HCT116 (cell line): ENCODE measurements at regions not wholly inside any gene's neighbourhood (a gene's known extent, or its start where the extent isn't known, plus 50 kb on each side); places are given as distances from the start of the nearest gene placed in this dataset.

Experiments
- ATAC-seq: fragments of 200-7000 bp; cut with Tn5 transposase; 2 replicates; pipeline ENCODE4 v1.9.1; 2020; ENCODE audit warnings: mild to moderate bottlenecking, moderate library complexity
- BruUV-seq: library from RNA; stranded (reverse); fragments of 400-500 nt; replicated peaks from 2 replicates; lab custom pipeline; 2021; lab: Mats Ljungman, UMichigan
- CTCF ChIA-PET: fragments of 300-600 bp; sonication (Branson Sonifier 250); formaldehyde crosslinking; loops from one replicate; lab custom pipeline; 2021; ENCODE audit warnings: antibody characterized with exemption; lab: Charles Lee
- POLR2A ChIA-PET: fragments of 300-600, 350-600 bp; sonication (Branson Sonifier 250); formaldehyde crosslinking; loops from one replicate; lab custom pipeline; 2021; ENCODE audit warnings: antibody characterized with exemption; lab: Charles Lee
- RAD21 ChIA-PET, 2 experiments: fragments of 300-600 bp; sonication (Branson Sonifier 250); formaldehyde crosslinking; loops; one replicate each; lab custom pipeline; 2023; ENCODE audit warnings: low total read pairs in 2 of 2; ENCODE audit not compliant: uncharacterized antibody in 2 of 2, unreplicated experiment in 2 of 2, low non-redundant PET in 1 of 2; lab: Charles Lee
- DNase-seq: peaks from one replicate; pipeline ENCODE4 v3.0.0-alpha.2; 2010; ENCODE audit warnings: low read depth, low spot score
- H2AFZ ChIP-seq: fragments of 200-600 bp; shearing (Covaris generic), sonication (generic); 2 replicates; pipeline ENCODE4 v1.6.1; 2017; ENCODE audit warnings: low read depth, mixed run types, mixed read lengths, antibody characterized with exemption, low read length; ENCODE audit not compliant: poor library complexity, severe bottlenecking
- H3K27ac ChIP-seq: 2 replicates; pipeline ENCODE4 v1.5.1; 2012; ENCODE audit warnings: low read depth, low read length
- H3K27me3 ChIP-seq: fragments of 200-600 bp; sonication (generic); 2 replicates; pipeline ENCODE4 v1.6.1; 2016; ENCODE audit warnings: mixed run types, low read length, mixed read lengths; ENCODE audit not compliant: insufficient read depth
- H3K36me3 ChIP-seq, 2 experiments: fragments of 200-500 bp in 1 of 2; fragments of 200-600 bp in 1 of 2; sonication (Bioruptor generic) in 1 of 2; sonication (generic) in 1 of 2; 2 replicates each; pipeline versions ENCODE4 v1.5.1 to v1.6.1; 2014 to 2016; ENCODE audit warnings: low read length in 2 of 2, inconsistent platforms in 1 of 2, mixed read lengths in 1 of 2, mixed run types in 1 of 2; ENCODE audit not compliant: insufficient read depth in 2 of 2, control insufficient read depth in 1 of 2
- H3K4me1 ChIP-seq, 2 experiments: fragments of 200-600 bp in 1 of 2; sonication (generic) in 1 of 2; 2 replicates each; pipeline versions ENCODE4 v1.5.1 to v1.6.1; 2012 to 2017; ENCODE audit warnings: low read length in 2 of 2, inconsistent platforms in 1 of 2, mild to moderate bottlenecking in 1 of 2, mixed read lengths in 1 of 2, mixed run types in 1 of 2, moderate library complexity in 1 of 2; ENCODE audit not compliant: insufficient read depth in 2 of 2, control insufficient read depth in 1 of 2
- H3K4me2 ChIP-seq: fragments of 200-600 bp; sonication (generic); 2 replicates; pipeline ENCODE4 v1.6.1; 2017; ENCODE audit warnings: mixed run types, low read length, mixed read lengths
- H3K4me3 ChIP-seq, 2 experiments: fragments of 200-600 bp in 1 of 2; sonication (generic) in 1 of 2; replicated peaks in 1 of 2; 2 replicates each; pipeline ENCODE4 v1.5.1; 2011 to 2016; ENCODE audit warnings: low read length in 2 of 2, control low read depth in 1 of 2, low read depth in 1 of 2, mild to moderate bottlenecking in 1 of 2, mixed read lengths in 1 of 2, mixed run types in 1 of 2
- H3K79me2 ChIP-seq: fragments of 200-600 bp; sonication (generic); 2 replicates; pipeline ENCODE4 v1.6.1; 2017; ENCODE audit warnings: mild to moderate bottlenecking, mixed run types, low read length, moderate library complexity, mixed read lengths; ENCODE audit not compliant: insufficient read depth
- H3K9ac ChIP-seq: fragments of 200-600 bp; sonication (generic); 2 replicates; pipeline ENCODE4 v1.6.1; 2016; ENCODE audit warnings: low read length, mixed read lengths
- H3K9me2 ChIP-seq: fragments of 200-600 bp; sonication (generic), shearing (Covaris generic); 2 replicates; pipeline ENCODE4 v1.6.1; 2017; ENCODE audit warnings: mixed run types, mild to moderate bottlenecking, moderate library complexity; ENCODE audit not compliant: insufficient read depth
- H3K9me3 ChIP-seq, 2 experiments: fragments of 200-500 bp in 1 of 2; fragments of 200-600 bp in 1 of 2; sonication (Bioruptor generic) in 1 of 2; sonication (generic) in 1 of 2; 2 replicates each; pipeline ENCODE4 v1.6.1; 2014 to 2017; ENCODE audit warnings: low read length in 2 of 2, mixed read lengths in 2 of 2, inconsistent platforms in 1 of 2, low read depth in 1 of 2, mild to moderate bottlenecking in 1 of 2, mixed run types in 1 of 2, moderate library complexity in 1 of 2; ENCODE audit not compliant: control insufficient read depth in 1 of 2, insufficient read depth in 1 of 2
- H4K20me1 ChIP-seq: fragments of 200-600 bp; sonication (generic), shearing (Covaris generic); 2 replicates; pipeline ENCODE4 v1.6.1; 2017; ENCODE audit warnings: mixed run types, mild to moderate bottlenecking, moderate library complexity; ENCODE audit not compliant: insufficient read depth
- CBX3 ChIP-seq: IDR thresholded peaks from 2 replicates; pipeline ENCODE4 v1.6.1; 2012; ENCODE audit warnings: low read depth
- EGR1 ChIP-seq: IDR thresholded peaks from 2 replicates; pipeline ENCODE4 v1.6.1; 2012; ENCODE audit warnings: low read depth
- EZH2 ChIP-seq: fragments of 200-600 bp; sonication (generic); IDR thresholded peaks from 2 replicates; pipeline ENCODE4 v1.6.1; 2017; ENCODE audit warnings: antibody characterized with exemption, mixed run types
- FOSL1 ChIP-seq: IDR thresholded peaks from 2 replicates; pipeline ENCODE4 v1.6.1; 2012; ENCODE audit warnings: low read depth
- POLR2AphosphoS5 ChIP-seq: IDR thresholded peaks from 2 replicates; pipeline ENCODE4 v1.6.1; 2011; ENCODE audit warnings: mild to moderate bottlenecking, low read depth, low read length, moderate library complexity
- RAD21 ChIP-seq: IDR thresholded peaks from 2 replicates; pipeline ENCODE4 v1.6.1; 2012; ENCODE audit warnings: low read depth, mild to moderate bottlenecking
- SIN3A ChIP-seq: IDR thresholded peaks from 2 replicates; pipeline ENCODE4 v1.6.1; 2012; ENCODE audit warnings: low read depth
- SP1 ChIP-seq: IDR thresholded peaks from 2 replicates; pipeline ENCODE4 v1.6.1; 2012; ENCODE audit warnings: low read depth
- SRF ChIP-seq: IDR thresholded peaks from 2 replicates; pipeline ENCODE4 v1.6.1; 2012; ENCODE audit warnings: low read depth
- intact Hi-C: fragments of 100-400 bp; cut with micrococcal nuclease; formaldehyde crosslinking; loops from 2 replicates; pipeline ENCODE4 v1.10.0; 2022
- TF ChIP-seq, protein P1 (sequence below): IDR thresholded peaks from 2 replicates; pipeline ENCODE4 v1.6.1; 2011; ENCODE audit warnings: mild to moderate bottlenecking, low read length, moderate library complexity; ENCODE audit not compliant: insufficient replicate concordance; ENCODE audit errors: extremely low read depth
- TF ChIP-seq, protein P2 (sequence below): IDR thresholded peaks from 2 replicates; pipeline ENCODE4 v1.6.1; 2012; ENCODE audit warnings: low read depth

DNA sequence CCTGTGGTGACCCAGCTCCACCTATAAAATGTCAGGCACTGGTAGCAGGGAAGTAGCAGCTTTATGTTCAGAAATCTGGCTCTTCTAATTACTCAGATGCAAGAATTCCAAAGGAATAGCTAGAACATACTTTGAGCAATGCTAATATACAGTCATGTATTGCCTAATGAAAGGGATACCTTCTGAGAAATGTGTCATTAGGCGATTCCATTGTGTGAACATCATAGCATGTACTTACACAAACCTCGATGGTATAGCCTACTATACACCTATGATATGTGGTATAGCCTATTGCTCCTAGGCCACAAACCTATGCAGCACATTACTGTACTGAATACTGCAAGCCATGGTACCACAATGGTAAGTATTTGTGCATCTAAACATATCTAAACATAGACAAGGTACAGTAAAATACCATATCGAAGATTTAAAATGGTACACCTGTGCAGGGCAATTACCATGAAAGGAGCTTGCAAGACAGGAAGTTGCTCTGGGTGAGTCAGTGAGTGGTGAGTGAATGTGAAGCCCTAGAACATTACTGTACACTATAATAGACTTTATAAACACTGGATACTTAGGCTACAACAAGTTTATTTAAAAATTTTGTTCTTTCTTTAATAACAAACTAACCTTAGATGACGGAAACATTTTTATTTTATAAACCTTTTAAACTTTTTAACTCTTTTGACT is 50.3 kb upstream of the ETAA1 start:
- no peak overlapping the region for H2AFZ ChIP-seq
- H3K4me1 ChIP-seq = no peaks in the 10 kb centered on the region
- H3K9me2 ChIP-seq = no peaks in the 10 kb centered on the region
- no peaks in the 10 kb centered on the region for H4K20me1 ChIP-seq
- no peak for ATAC-seq
- no peaks in the 10 kb centered on the region for H3K27me3 ChIP-seq
- H3K79me2 ChIP-seq = no peaks in the 10 kb centered on the region
- no TSS peak for BruUV-seq
- no peak overlapping the region for H3K9ac ChIP-seq
- CTCF ChIA-PET = interaction anchor here (0.6 kb wide), 1 partner anchor 24 kb away, joined by 4 read pairs; no protein-coding TSS in a partner anchor
- no peak overlapping the region for H3K27ac ChIP-seq
- H3K4me3 ChIP-seq = no peak overlapping the region
- DNase-seq = no peak
- no peaks in the 10 kb centered on the region for H3K9me3 ChIP-seq
- RAD21 ChIA-PET = no interaction called here
- H3K36me3 ChIP-seq = no peaks in the 10 kb centered on the region
- TF ChIP-seq SRF = no peak
- no peak for TF ChIP-seq SP1
- TF ChIP-seq, protein P1, sequence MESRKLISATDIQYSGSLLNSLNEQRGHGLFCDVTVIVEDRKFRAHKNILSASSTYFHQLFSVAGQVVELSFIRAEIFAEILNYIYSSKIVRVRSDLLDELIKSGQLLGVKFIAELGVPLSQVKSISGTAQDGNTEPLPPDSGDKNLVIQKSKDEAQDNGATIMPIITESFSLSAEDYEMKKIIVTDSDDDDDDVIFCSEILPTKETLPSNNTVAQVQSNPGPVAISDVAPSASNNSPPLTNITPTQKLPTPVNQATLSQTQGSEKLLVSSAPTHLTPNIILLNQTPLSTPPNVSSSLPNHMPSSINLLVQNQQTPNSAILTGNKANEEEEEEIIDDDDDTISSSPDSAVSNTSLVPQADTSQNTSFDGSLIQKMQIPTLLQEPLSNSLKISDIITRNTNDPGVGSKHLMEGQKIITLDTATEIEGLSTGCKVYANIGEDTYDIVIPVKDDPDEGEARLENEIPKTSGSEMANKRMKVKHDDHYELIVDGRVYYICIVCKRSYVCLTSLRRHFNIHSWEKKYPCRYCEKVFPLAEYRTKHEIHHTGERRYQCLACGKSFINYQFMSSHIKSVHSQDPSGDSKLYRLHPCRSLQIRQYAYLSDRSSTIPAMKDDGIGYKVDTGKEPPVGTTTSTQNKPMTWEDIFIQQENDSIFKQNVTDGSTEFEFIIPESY = no peak
- TF ChIP-seq SIN3A = no peak
- TF ChIP-seq POLR2AphosphoS5 = no peak
- TF ChIP-seq FOSL1 = no peak
- no peak for TF ChIP-seq EZH2
- no peak for TF ChIP-seq RAD21
- no peak for TF ChIP-seq CBX3
- TF ChIP-seq, protein P2, sequence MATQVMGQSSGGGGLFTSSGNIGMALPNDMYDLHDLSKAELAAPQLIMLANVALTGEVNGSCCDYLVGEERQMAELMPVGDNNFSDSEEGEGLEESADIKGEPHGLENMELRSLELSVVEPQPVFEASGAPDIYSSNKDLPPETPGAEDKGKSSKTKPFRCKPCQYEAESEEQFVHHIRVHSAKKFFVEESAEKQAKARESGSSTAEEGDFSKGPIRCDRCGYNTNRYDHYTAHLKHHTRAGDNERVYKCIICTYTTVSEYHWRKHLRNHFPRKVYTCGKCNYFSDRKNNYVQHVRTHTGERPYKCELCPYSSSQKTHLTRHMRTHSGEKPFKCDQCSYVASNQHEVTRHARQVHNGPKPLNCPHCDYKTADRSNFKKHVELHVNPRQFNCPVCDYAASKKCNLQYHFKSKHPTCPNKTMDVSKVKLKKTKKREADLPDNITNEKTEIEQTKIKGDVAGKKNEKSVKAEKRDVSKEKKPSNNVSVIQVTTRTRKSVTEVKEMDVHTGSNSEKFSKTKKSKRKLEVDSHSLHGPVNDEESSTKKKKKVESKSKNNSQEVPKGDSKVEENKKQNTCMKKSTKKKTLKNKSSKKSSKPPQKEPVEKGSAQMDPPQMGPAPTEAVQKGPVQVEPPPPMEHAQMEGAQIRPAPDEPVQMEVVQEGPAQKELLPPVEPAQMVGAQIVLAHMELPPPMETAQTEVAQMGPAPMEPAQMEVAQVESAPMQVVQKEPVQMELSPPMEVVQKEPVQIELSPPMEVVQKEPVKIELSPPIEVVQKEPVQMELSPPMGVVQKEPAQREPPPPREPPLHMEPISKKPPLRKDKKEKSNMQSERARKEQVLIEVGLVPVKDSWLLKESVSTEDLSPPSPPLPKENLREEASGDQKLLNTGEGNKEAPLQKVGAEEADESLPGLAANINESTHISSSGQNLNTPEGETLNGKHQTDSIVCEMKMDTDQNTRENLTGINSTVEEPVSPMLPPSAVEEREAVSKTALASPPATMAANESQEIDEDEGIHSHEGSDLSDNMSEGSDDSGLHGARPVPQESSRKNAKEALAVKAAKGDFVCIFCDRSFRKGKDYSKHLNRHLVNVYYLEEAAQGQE = no peak
- no peak for TF ChIP-seq EGR1
- H3K4me2 ChIP-seq = no peak overlapping the region
- POLR2A ChIA-PET = no interaction called here
- intact Hi-C loops = no loop called here
